ENCODE measurements at regions not wholly inside any gene's neighbourhood (a gene's known extent, or its start where the extent isn't known, plus 50 kb on each side); places are given as distances from the start of the nearest gene placed in this dataset.
"Not testable (repeated sequence)": the region's sequence is repeated elsewhere in the genome, so short reads cannot be mapped to it uniquely, and the experiment has no call there.

GRCh38 chr2:150097901-150098531 is 389.5 kb downstream of the RND3 start:
- no peak for DNase-seq
- in situ Hi-C loops (cut with MboI; ENCODE audit: low pct_unique_long_range_greater_than_20kb, low sequenced_read_pairs): no loop called here

GRCh38 chr2:150097402-150097801 is 390.1 kb downstream of the RND3 start:
- in situ Hi-C loops (cut with MboI; ENCODE audit: low pct_unique_long_range_greater_than_20kb, low sequenced_read_pairs): no loop called here
- no peak for DNase-seq

GRCh38 chr2:150095361-150096095 is 391.9 kb downstream of the RND3 start:
- in situ Hi-C loops (cut with MboI; ENCODE audit: low pct_unique_long_range_greater_than_20kb, low sequenced_read_pairs): no loop called here

GRCh38 chr2:150091846-150092245 is 395.6 kb downstream of the RND3 start:
- in situ Hi-C loops (cut with MboI; ENCODE audit: low pct_unique_long_range_greater_than_20kb, low sequenced_read_pairs): no loop called here

More at GRCh38 chr2:150095361-150096095, 391.9 kb downstream of the RND3 start:
- no peak for DNase-seq

GRCh38 chr2:150090031-150090430 is 397.4 kb downstream of the RND3 start:
- in situ Hi-C loops (cut with MboI; ENCODE audit: low pct_unique_long_range_greater_than_20kb, low sequenced_read_pairs): no loop called here
- DNase-seq: no peak

More at GRCh38 chr2:150091846-150092245, 395.6 kb downstream of the RND3 start:
- DNase-seq: no peak

GRCh38 chr2:150088538-150088937 is 398.9 kb downstream of the RND3 start:
- in situ Hi-C loops (cut with MboI; ENCODE audit: low pct_unique_long_range_greater_than_20kb, low sequenced_read_pairs): no loop called here
- DNase-seq: no peak

GRCh38 chr2:150085478-150085877 is 402.0 kb downstream of the RND3 start:
- in situ Hi-C loops (cut with MboI; ENCODE audit: low pct_unique_long_range_greater_than_20kb, low sequenced_read_pairs): no loop called here
- DNase-seq: no peak

- in situ Hi-C loops (cut with MboI; ENCODE audit: low pct_unique_long_range_greater_than_20kb, low sequenced_read_pairs): no loop called here
- no peak for DNase-seq
Measured at GRCh38 chr2:150081775-150082481, 405.5 kb downstream of the RND3 start.

- no peak for DNase-seq
Measured at GRCh38 chr2:150076281-150076680, 411.2 kb downstream of the RND3 start.

GRCh38 chr2:150075831-150076230 is 411.6 kb downstream of the RND3 start:
- in situ Hi-C loops (cut with MboI; ENCODE audit: low pct_unique_long_range_greater_than_20kb, low sequenced_read_pairs): no loop called here
- no peak for DNase-seq

More at GRCh38 chr2:150076281-150076680, 411.2 kb downstream of the RND3 start:
- in situ Hi-C loops (cut with MboI; ENCODE audit: low pct_unique_long_range_greater_than_20kb, low sequenced_read_pairs): no loop called here

GRCh38 chr2:150066490-150066889 is 421.0 kb downstream of the RND3 start:
- no peak for DNase-seq
- in situ Hi-C loops (cut with MboI; ENCODE audit: low pct_unique_long_range_greater_than_20kb, low sequenced_read_pairs): no loop called here

GRCh38 chr2:150063931-150064548 is 423.4 kb downstream of the RND3 start:
- DNase-seq: no peak
- in situ Hi-C loops (cut with MboI; ENCODE audit: low pct_unique_long_range_greater_than_20kb, low sequenced_read_pairs): no loop called here

GRCh38 chr2:150063432-150063889 is 424.0 kb downstream of the RND3 start:
- in situ Hi-C loops (cut with MboI; ENCODE audit: low pct_unique_long_range_greater_than_20kb, low sequenced_read_pairs): no loop called here
- no peak for DNase-seq

- in situ Hi-C loops (cut with MboI; ENCODE audit: low pct_unique_long_range_greater_than_20kb, low sequenced_read_pairs): no loop called here
Measured at GRCh38 chr2:150062416-150062815, 425.1 kb downstream of the RND3 start.

GRCh38 chr2:150060341-150060740 is 427.1 kb downstream of the RND3 start:
- in situ Hi-C loops (cut with MboI; ENCODE audit: low pct_unique_long_range_greater_than_20kb, low sequenced_read_pairs): no loop called here
- no peak for DNase-seq

More at GRCh38 chr2:150062416-150062815, 425.1 kb downstream of the RND3 start:
- no peak for DNase-seq

GRCh38 chr2:150059676-150060075 is 427.8 kb downstream of the RND3 start:
- in situ Hi-C loops (cut with MboI; ENCODE audit: low pct_unique_long_range_greater_than_20kb, low sequenced_read_pairs); DNase-seq: not testable (repeated sequence)

GRCh38 chr2:150052457-150052856 is 435.0 kb downstream of the RND3 start:
- no peak for DNase-seq
- in situ Hi-C loops (cut with MboI; ENCODE audit: low pct_unique_long_range_greater_than_20kb, low sequenced_read_pairs): no loop called here

GRCh38 chr2:150051004-150051403 is 436.5 kb downstream of the RND3 start:
- in situ Hi-C loops (cut with MboI; ENCODE audit: low pct_unique_long_range_greater_than_20kb, low sequenced_read_pairs): no loop called here
- DNase-seq: no peak

GRCh38 chr2:150050036-150050435 is 437.4 kb downstream of the RND3 start:
- no peak for DNase-seq
- in situ Hi-C loops (cut with MboI; ENCODE audit: low pct_unique_long_range_greater_than_20kb, low sequenced_read_pairs): no loop called here

All from KBM-7 (cell line).